GM12873 (cell line): ENCODE measurements at regions not wholly inside any gene's neighbourhood (a gene's known extent, or its start where the extent isn't known, plus 50 kb on each side); places are given as distances from the start of the nearest gene placed in this dataset.

ENCODE experiments used
- CTCF ChIP-seq: IDR thresholded peaks from 2 replicates; pipeline ENCODE4 v1.5.1; 2012; ENCODE audit warnings: low read depth, mild to moderate bottlenecking, moderate library complexity, low read length, control low read depth; ENCODE audit not compliant: insufficient read depth; ENCODE audit errors: missing control alignments

GRCh38 chr2:175442441-175442840 is 260.9 kb upstream of the ATP5MC3 start:
- no peak for TF ChIP-seq CTCF

GRCh38 chr2:175441181-175441761 is 259.8 kb upstream of the ATP5MC3 start:
- TF ChIP-seq CTCF: no peak

DNA sequence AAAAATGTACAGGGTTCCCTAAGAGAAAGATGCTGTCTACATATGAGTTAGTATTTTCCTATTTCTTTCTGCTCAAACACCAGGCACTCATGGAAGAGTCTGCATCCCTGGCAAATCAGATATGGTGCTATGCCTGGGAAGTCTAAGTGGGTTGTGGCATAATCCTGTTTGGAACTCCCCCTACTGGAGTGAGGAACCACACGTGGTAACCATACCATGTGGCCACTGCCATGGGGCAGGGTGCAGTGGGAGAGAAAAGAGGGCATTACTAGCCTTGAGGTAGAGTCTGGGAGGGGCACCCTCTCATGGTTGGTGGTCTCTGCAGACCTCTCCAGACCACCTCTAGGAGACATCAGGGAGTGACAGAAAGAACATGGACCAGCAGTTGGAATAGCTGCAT is 257.9 kb upstream of the ATP5MC3 start:
- TF ChIP-seq CTCF: no peak

DNA sequence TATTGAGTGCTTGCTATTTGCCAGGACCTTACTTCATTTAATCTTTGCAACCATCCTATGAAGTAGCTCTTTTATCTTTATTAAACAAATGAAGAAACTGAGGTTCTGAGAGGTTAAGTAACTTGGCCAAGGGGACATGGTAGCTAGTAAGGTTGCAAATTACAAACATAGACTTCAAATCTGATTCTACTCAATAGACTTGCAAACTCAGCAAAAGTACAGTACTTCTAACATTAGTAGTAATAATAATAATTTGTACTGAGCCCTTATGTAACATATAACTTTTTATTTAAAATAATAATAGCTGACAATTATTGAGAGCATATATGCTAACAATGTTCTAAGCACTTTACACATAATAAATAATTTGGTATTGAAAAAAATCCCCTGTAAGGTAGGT is 255.7 kb upstream of the ATP5MC3 start:
- no peak for TF ChIP-seq CTCF

- TF ChIP-seq CTCF: no peak
Observed at GRCh38 chr2:175436076-175436475, 254.6 kb upstream of the ATP5MC3 start.

- TF ChIP-seq CTCF: no peak
Observed at GRCh38 chr2:175435012-175435411, 253.5 kb upstream of the ATP5MC3 start.

DNA sequence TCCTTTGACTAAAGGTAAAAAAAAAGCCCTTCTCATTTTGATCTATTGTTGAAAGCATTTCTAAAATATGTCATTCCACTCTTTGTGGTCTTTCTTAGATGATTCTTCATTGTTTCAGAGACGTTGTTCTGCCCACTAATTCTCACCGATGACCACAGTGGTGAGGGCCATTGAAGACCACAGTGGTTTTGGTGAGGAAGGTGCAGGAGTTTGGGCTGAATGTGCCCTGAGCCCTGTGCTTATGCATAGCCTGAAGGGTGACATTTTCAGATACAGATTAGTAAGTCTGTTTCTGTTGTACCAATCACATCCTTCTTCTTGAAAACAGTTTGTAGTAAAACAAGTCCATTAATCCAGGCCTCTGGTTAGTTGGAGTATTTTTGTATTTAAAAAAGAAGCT is 251.3 kb upstream of the ATP5MC3 start:
- no peak for TF ChIP-seq CTCF
